HS-5 (cell line): ENCODE measurements at regions not wholly inside any gene's neighbourhood (a gene's known extent, or its start where the extent isn't known, plus 50 kb on each side); places are given as distances from the start of the nearest gene placed in this dataset.
"Not testable (repeated sequence)": the region's sequence is repeated elsewhere in the genome, so short reads cannot be mapped to it uniquely, and the experiment has no call there.

Experiments used
- DNase-seq: peaks from one replicate; pipeline ENCODE4 v3.0.0-alpha.2; 2012; ENCODE audit warnings: low read depth

DNA sequence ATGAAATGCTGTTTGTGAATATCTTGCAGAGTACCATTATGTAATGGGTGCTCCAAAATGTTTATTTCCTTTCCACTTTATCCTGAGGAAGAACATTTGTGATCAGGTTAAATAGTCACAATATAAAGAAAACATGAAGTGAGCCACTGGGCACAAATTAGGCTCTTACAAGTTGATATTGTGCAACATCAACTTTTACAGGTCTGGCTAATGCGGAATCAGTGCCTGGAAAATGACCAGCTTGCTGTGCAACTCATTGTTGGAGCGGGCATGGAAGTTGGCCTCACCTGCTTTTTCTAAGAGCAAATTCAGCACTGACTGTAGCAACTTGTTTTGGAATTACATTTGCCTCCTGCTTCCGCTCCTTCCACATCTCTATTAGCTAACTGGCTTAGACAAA is 216.9 kb upstream of the PLPPR1 start:
- DNase-seq = no peak

DNA sequence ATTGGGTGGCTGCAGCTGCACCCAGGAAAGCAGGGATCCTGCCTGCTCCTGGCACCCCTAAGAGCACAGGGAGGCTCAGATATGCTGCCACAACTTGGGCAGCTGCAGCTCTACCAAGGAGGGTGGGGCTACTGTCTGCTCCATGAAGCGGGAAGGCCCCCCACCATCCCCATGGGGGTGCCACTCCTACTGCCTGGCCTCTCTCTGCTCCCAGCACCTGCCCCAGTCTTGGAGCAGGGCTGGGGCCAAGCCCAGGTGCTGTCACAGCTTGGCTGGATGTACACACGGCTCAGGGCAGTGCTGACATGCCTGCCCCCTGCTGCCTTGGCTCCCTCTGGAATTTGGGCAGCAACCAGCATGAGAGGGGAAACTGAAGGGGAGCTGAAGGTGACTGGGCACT is 214.7 kb upstream of the PLPPR1 start:
- no peak for DNase-seq

DNA sequence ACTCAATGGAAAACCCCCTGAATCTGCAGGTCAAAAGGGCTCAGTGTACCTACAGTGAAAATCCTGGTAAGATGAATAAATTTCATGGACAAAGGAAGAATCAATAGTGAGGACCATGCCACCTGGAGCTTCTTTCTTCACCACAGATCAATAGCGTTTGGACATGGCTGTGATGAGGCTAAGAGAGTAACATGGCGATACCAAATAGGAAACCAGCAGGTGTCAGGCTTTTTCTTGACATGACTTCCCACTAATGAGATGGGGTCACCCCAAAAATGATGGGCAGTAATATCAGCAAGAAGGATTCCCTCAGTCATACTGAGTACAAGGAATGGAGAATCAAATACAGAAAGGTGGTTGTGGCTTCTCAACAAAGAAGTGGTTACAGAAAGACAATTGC is 208.5 kb upstream of the PLPPR1 start:
- DNase-seq = no peak

DNA sequence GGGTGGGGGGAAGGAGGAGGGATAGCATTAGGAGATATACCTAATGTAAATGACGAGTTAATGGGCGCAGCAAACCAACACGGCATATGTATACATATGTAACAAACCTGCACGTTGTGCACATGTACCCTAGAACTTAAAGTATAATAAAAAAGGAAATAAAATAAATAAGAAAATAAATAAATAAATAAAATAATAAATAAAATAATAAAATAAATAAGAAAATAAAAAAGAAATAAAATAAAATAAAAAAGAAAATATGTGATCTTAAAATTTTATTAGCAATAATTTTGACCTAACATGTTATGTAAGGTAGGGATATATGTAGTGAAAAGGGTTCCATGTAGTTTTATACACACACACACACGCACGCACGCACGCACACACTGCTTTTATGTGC is 195.5 kb upstream of the PLPPR1 start:
- DNase-seq = not testable (repeated sequence)

DNA sequence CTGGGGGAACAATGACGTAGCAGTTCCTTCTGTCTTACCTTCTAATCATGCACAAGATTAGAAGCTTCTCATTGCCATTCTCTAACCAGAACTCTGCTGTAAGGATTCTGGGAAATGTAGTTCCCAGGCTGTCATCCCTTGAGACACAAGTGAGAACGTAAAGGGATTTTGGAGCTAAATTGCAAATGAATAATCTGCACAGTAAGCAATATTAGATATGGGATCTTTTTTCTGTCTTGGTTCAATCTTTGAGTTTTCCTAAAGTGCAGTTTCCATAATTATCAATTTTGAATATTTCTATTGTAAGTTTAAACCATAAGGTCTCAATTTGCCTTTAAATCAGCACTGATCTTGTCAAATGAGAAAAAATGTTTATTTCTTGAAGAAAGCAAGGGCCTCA is 189.7 kb upstream of the PLPPR1 start:
- DNase-seq = no peak

DNA sequence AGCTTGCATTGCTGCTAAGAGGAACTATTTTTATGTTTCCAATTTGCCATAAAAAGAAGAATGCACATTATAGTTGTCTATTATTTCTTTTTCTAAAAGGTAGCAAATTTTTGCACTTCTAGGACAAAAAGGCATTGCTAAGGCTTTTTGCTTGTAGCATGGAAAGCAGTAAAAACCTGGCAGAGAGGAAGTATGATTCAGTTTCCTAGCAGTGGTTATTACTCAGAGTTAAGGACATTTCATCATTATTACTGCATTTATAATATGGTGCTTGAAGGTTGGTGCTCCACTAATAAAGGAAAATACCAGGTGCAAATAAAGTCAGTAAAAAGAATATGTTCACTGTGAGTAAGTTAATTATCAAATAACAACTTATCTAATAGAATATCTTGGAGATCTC is 179.8 kb upstream of the PLPPR1 start:
- no peak for DNase-seq

DNA sequence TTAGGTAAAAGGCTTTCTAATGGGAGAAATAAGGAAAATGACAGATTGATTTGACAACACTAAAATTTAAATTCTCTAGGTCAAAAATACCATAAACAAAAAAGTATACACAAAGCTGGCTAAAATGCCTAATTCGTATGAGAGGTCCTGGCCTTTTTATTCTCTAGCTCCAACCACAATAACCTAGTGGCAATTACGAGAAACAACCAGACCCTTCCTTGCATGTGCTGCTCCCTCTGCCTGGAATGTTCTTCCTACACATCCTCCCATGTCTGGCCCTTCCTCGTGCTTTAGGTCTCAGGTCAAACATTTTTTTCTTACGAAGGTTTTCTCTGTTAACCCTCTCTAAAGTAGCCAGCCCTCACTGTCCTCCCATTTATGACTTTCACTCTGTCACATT is 176.4 kb upstream of the PLPPR1 start:
- no peak for DNase-seq

DNA sequence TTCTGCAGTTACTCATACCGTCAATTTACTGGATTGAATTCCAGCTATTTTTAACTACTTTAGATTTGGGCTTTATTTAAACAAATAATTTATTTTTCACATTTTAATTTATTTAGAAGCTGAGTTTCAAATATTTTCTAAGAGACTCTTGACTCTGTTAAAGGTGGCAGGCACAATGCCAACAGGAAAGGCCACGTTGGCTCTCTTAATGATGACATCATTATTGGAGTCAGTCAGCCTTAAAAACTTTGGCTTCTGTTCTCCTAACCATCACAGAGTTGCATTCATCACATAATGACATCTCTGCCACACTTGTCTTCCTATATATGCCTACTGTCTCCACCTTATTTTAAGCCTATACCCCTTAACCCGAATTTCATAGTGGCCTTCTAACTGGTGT is 172.3 kb upstream of the PLPPR1 start:
- no peak for DNase-seq

DNA sequence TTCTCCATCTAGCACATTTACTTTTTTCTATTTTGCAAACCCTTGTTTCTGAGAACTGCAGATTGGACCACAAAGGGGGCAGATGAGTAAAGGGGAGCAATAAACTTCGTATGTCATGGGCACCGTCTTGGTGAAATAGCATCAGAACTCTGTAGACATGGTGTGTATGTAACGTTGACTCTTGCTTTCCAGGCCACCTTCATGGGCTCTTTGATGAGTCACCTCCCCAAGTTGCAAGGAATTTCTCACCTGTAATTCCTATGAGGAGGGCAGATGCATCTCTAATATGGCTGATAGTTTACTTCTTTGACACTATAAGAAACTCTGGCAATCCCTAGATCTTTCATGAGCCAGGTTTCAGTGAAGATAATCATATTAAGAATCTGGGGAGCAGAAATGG is 163.4 kb upstream of the PLPPR1 start:
- no peak for DNase-seq

DNA sequence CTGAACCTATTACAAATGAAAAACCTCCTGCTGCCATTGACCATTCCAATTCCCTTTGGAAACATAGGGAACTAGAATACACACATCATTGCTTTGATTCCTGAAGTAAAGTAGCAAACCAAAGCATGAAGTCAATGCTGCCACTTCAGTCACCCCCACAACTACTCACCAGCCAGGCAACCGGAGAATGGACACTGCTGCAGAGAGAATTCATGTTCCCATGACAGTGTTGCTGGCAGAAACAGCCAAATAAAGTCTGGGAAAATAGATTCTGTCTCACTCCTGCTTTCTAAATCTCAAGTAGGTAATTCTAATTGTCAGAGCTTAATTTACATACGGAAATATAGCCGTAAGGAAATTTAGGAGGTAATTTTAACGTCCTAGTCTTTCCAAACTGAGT is 162.9 kb upstream of the PLPPR1 start:
- DNase-seq = no peak

DNA sequence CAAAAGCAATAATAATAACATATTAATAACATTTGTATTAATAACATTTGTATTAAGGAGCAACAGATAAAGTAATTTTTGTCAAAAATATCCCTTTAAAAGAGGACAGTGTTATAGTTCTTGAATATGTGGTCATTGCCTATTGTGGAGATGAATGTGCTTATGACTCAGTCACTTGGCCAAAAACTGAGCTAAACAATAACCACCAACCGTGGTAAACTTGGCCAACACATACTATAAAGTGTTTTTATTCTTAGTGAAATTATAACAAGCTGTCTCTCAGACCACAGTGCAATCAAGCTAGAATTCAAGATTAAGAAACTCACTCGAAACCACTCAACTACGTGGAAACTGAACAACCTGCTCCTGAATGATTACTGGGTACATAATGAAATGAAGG is 159.2 kb upstream of the PLPPR1 start:
- no peak for DNase-seq

DNA sequence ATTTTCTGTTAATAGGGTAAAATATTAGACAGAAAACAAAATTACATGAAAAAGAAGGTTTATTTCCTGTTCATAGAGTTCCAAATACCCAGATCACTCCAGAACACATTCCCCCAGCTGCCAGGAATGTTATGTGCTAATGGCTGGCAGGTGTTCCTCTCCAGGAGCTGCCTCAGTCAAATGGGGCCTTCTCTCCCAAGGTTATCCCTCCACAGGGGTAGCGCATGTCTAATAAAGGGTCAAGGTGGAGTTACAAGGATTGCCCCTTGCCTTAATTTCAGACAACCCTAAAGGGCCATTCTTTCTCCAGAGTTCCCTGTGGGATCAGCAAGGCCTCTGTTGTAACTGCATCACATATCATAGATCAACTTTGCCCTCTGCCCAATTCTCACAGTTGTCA is 148.6 kb upstream of the PLPPR1 start:
- DNase-seq = no peak

DNA sequence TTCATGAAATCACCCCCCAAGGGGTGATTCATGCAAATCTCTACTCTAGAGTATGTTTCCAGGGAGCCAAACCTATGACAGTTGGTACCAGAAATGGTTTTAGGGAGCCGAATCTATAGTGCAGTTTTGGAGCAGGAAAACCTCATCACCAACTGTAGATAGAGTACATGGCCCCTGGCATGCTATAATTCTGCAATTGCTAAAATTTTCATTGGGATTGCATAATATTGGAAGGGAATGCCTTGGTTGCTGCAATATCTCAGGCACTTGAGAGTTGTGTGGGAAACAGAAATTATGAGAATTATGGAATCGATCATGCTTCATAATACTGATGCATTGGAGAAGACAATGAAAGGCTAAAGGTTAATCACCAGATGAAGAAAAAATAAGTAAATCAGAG is 148.2 kb upstream of the PLPPR1 start:
- DNase-seq = no peak

DNA sequence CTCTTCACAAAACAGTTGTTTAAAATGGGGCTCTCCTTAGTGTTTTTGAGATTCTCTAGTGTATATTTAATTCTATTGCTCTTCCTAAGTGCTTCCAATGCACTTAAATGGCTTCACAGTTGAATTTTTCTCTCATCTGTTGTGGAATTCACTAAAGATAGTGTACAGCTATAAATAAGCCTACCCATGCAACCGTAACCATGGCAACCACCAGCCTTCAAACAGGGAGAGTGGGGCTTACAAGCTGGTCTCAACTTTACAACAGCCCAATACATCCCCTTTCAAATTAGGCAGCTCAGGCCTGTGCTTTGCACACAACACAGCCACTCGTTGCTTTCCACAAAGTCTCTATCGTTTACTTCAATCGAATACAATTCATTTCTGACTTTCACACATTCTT is 144.0 kb upstream of the PLPPR1 start:
- no peak for DNase-seq

DNA sequence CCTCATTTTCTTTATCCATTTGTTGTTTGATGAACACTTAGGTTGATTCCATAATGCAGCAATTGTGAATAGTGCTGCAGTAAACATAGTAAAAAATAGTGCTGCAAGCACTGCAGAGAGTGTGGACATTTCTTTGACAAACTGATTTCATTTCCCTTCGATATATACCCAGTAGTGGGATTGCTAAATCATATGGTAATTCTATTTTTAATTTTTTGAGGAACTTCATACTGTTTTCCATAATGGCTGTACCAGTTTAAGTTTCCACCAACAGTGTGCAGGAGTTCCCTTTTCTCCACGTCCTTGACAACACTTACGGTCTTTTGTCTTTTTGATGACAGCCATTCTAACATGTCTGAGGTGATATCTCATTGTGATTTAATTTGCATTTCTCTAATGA is 138.2 kb upstream of the PLPPR1 start:
- DNase-seq = no peak

DNA sequence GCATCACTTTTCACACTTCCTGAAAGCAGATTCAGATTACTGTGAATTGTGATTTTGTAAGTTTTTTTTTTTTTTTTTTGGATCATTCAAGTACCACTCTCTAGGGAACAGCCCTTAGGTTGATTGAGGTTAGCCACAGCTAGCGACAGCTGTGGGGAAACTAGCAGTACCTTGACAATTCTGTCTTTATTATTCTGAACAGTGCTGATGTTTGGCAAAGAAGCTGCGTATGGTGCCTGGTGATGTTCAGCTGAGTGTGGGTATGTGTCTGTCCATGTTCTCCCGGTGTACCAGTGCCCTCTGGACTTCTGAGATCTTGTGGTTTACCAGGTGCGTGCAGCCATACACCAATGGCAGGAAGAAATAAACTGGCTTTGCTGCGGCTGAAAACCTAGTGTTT is 117.3 kb upstream of the PLPPR1 start:
- no peak for DNase-seq

DNA sequence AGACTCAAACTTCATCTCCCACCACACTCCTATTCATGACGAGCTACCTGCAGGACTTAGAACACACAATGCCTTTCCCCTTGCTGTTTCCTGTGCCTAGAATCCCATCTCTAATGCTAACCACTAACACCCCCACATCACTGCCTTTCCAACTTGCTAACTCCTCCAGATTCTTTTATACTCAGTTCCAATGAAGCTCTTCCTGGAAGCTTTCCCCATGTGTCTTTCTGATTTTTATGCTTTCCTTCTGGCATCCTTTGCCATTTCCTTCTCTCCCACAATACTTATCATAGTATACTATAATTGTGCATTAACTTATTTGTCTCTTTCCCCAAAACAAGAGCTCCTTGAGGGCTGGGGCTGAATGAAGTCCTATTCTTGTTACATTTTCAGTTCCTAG is 115.3 kb upstream of the PLPPR1 start:
- no peak for DNase-seq

DNA sequence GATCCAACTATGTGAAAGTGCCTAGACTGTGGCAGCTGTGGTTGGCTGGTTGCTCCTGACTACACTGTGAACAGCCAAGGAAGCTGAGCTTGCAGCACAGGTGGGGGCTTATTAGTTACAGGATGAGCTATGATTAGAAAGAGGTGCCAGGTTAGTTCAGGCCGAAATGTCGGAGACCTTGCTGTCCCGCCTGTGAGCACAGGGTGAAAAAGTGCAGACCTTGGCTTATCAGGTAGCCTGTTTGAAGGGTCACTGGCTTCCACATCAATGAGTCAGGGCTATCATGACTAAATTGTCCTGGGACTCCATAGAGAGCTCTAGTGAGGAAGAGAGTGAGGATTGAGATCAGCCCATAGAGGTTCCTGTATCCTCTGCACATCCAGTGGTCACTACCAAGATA is 114.3 kb upstream of the PLPPR1 start:
- no peak for DNase-seq

DNA sequence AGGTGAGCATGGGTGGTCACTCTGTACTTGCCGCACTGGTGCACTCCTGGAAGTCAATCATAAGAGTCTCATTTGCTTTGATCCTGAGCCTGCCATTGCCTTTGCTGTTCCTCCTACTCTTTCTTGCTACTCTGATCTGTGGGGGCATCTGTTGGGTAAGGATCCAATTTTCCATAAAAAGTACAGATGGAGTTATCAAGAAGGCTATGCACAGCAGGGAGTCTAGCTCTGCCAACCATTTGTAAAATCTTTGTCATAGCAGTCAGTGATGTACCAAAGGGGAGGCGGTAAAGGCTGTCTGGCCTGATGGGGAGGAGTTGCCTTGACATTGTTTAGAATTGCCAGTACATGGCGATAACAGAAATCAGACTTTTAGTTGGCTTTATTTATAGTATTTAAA is 109.0 kb upstream of the PLPPR1 start:
- no peak for DNase-seq

DNA sequence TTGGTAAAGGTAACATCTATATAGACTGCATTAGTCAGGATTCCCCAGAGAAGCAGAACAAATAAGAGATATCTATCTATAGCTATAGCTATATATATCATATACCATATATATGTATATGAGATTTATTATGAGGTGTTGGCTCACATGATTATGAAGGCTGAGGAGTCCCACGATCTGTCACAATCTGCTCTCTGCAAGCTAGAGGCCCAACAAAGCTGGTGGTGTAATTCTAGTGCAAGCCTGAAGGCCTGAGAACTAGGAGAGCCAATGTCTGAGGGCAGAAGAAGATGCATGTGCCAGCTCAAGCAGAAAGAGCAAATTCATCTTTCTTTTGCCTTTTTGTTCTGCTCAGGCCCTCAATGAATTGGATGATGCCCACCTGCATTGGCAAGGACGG is 102.2 kb upstream of the PLPPR1 start:
- no peak for DNase-seq

DNA sequence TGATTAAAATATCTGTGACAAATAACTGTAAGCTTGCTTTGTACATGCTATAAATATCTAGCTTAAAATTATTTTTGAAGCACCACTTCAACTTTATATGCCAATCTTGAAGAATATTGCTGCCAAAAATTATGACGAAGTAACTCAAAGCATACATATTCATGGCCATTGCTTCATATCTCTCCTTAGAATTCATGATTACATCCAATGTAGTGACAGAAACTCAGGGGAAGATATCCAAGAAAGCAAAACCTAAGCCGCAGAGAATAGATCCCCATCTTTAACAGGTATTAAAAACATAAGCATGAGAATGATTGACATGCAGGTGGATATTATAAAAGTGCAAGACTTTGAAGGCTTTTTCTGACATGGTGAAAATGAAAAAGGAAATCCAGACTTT is 100.8 kb upstream of the PLPPR1 start:
- no peak for DNase-seq

DNA sequence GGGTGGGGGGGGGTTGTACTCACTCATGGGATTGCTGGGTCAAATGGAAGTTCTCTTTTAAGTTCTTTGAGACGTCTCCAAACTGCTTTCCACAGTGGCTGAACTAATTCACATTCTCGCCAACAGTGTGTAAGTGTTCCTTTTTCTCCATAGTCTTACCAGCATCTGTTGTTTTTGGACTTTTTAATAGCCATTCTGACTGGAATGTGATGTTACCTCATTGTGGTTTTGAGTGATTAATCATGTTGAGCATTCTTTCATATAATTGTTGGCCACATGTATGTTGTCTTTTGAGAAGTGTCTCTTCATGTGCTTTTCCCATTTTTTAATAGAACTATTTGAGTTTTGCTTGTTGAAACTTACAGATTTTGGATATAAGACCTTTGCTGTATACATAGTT is 94.9 kb upstream of the PLPPR1 start:
- peak; percentile 11 for DNase-seq

DNA sequence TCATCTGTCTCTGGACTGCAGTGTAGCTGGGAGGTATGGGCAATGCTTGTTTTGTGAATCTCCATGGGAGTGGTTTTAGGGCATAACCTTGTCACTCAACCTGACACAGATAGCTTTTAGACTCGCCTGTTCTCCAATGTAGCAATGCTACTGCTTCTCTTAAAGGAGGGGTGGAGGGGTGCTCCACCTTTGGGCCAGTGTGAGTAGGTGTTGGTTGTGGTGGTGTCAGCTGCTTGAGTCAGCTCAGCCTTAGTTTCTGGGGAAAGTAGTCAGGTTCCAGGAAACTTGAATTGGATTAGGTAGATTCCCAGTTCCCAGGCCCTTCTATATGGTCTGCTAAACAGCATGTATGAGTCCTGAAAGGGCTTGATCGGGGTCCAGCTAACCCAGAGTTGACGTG is 91.1 kb upstream of the PLPPR1 start:
- DNase-seq = no peak

DNA sequence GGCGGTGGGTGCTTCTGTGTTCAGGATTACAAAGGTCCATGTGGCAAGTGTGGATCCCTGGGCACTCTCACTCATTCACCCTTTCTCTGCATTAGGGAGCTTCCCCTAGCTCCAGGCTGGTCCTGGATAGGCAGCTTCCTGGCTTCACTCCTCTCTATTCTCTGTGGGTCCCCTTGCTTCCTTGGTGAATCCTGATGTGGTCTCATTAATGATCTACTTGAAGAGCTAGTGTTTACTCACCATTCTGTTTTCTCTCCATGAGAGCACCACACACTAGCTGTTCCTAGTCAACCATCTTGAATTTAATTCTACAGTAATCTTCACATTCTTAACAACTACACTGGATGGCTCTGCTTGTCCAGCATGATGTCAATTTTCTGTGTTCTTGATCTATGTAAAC is 90.0 kb upstream of the PLPPR1 start:
- no peak for DNase-seq

DNA sequence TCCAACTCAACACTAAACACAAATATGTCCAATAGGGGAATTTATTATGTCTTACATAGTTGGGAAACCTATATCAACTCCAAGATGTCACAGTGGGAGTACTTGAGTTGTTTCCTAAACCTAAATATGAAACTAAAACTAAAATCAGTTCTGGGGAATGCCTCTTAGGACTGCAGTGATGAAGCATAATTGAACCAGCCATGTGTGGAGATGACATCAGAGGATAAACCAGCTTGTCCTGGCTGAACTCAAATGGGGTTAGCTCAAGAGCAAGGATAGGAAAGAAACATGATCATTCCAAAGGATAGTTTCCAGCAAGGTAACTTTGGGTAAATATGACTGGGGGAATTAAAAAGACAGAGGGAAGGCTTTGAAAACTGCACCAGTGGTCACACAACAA is 88.9 kb upstream of the PLPPR1 start:
- DNase-seq = no peak

DNA sequence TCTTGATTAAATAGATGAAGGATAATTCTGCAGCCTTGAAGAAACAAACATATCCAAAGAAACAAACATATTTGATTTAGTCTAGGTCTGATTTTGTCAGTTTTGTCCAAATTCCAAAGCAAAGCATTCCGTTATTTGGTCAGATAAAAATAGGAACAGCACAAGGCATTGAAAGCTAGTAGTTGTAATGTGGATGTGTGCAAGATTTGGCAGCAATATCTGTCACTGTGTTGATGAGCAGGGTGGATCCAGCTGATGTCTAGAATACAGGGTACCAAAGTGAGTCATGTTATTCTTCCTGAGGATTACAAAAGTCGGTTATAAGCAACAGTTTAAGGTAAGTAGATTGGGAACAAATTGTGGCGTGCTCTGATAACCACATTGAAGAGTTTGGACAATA is 69.3 kb upstream of the PLPPR1 start:
- no peak for DNase-seq
